ENCODE measurements at regions not wholly inside any gene's neighbourhood (a gene's known extent, or its start where the extent isn't known, plus 50 kb on each side); places are given as distances from the start of the nearest gene placed in this dataset.

DNA sequence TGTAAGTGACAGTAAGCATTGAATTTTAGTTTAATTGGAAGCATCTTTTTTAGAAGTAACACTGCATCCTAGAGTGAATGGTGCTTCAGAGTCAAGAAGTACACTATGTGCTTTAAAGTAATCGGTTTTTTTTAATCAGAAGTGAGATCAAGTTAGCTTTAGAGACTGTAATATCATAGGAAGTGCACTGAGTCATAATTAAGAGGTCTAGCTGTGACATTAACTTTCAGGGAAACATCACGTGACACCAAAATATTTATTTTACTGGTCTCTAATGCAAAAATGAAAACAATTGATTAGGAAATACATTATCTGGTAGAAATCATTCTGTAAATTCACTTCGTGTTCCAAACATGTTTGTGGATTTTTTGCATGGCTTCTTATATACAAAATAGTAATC, 55.3 kb upstream of the KYNU start:
- TF ChIP-seq, protein P1, sequence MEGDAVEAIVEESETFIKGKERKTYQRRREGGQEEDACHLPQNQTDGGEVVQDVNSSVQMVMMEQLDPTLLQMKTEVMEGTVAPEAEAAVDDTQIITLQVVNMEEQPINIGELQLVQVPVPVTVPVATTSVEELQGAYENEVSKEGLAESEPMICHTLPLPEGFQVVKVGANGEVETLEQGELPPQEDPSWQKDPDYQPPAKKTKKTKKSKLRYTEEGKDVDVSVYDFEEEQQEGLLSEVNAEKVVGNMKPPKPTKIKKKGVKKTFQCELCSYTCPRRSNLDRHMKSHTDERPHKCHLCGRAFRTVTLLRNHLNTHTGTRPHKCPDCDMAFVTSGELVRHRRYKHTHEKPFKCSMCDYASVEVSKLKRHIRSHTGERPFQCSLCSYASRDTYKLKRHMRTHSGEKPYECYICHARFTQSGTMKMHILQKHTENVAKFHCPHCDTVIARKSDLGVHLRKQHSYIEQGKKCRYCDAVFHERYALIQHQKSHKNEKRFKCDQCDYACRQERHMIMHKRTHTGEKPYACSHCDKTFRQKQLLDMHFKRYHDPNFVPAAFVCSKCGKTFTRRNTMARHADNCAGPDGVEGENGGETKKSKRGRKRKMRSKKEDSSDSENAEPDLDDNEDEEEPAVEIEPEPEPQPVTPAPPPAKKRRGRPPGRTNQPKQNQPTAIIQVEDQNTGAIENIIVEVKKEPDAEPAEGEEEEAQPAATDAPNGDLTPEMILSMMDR (conservative IDR thresholded peaks at IDR 0.05 in 1 of 2, IDR thresholded peaks at IDR 0.05 in 1 of 2; ENCODE audit: extremely low read depth in 1 of 2, insufficient read depth in 1 of 2, low read depth in 1 of 2, low read length in 2 of 2), result no peak
- TF ChIP-seq EZH2 (IDR thresholded peaks at IDR 0.05; ENCODE audit: borderline replicate concordance, low read length), result no peak
